Activated CD4-positive, alpha-beta T cell treated with anti-CD3 and anti-CD28 coated beads, Interleukin-2, amount 10 ng/mL, durations not matched to agents 7 days and 5 days (primary cell): ENCODE measurements at regions not wholly inside any gene's neighbourhood (a gene's known extent, or its start where the extent isn't known, plus 50 kb on each side); places are given as distances from the start of the nearest gene placed in this dataset.
"Not testable (repeated sequence)": the region's sequence is repeated elsewhere in the genome, so short reads cannot be mapped to it uniquely, and the experiment has no call there.

Experiments
- CTCF ChIA-PET: fragments of 350-600 bp; sonication (Branson Sonifier 250); formaldehyde crosslinking; loops from one replicate; lab custom pipeline; 2021; ENCODE audit warnings: antibody characterized with exemption; lab: Charles Lee
- POLR2A ChIA-PET: fragments of 350-600 bp; sonication (Branson Sonifier 250); formaldehyde crosslinking; loops from one replicate; lab custom pipeline; 2021; ENCODE audit warnings: antibody characterized with exemption; lab: Charles Lee
- DNase-seq: peaks from one replicate; pipeline ENCODE4 v3.0.0-alpha.2; 2020
- H3K27ac Mint-ChIP-seq: one replicate; pipeline ENCODE4 v1.8.0; 2021; ENCODE audit warnings: mild to moderate bottlenecking, moderate library complexity, mixed read lengths
- H3K27me3 Mint-ChIP-seq: one replicate; pipeline ENCODE4 v1.8.0; 2021; ENCODE audit warnings: mixed read lengths
- H3K36me3 Mint-ChIP-seq: one replicate; pipeline ENCODE4 v1.8.0; 2021; ENCODE audit warnings: low read depth, mixed read lengths
- H3K4me1 Mint-ChIP-seq: one replicate; pipeline ENCODE4 v1.8.0; 2021; ENCODE audit warnings: mixed read lengths
- H3K4me3 Mint-ChIP-seq: one replicate; pipeline ENCODE4 v1.8.0; 2021; ENCODE audit warnings: mild to moderate bottlenecking, moderate library complexity, mixed read lengths
- H3K9me3 Mint-ChIP-seq: one replicate; pipeline ENCODE4 v1.8.0; 2021; ENCODE audit warnings: mixed read lengths

GRCh38 chr4:11821772-11822430 lies 393.2 kb upstream of the HS3ST1 start:
- Mint-ChIP-seq H3K9me3 (no peaks in the 10 kb centered on the region), H3K4me3 (no peak overlapping the region), H3K27ac (no peak overlapping the region), H3K4me1 (no peaks in the 10 kb centered on the region), H3K27me3 (no peaks in the 10 kb centered on the region), H3K36me3 (no peaks in the 10 kb centered on the region)
- POLR2A ChIA-PET, result no interaction called here
- no peak for DNase-seq
- CTCF ChIA-PET, result no interaction called here

GRCh38 chr4:11817088-11817487 lies 388.4 kb upstream of the HS3ST1 start:
- Mint-ChIP-seq H3K27me3 (peaks cover 2% of the 10 kb centered on the region), H3K36me3 (no peaks in the 10 kb centered on the region), H3K9me3 (no peaks in the 10 kb centered on the region), H3K4me3 (no peak overlapping the region), H3K4me1 (no peaks in the 10 kb centered on the region), H3K27ac (no peak overlapping the region)
- no peak for DNase-seq
- CTCF ChIA-PET, result no interaction called here
- POLR2A ChIA-PET, result no interaction called here

- Mint-ChIP-seq H3K27me3 (peaks cover 2% of the 10 kb centered on the region), H3K9me3 (no peaks in the 10 kb centered on the region), H3K36me3 (no peaks in the 10 kb centered on the region), H3K4me1 (no peaks in the 10 kb centered on the region), H3K27ac (no peak overlapping the region), H3K4me3 (no peak overlapping the region)
- DNase-seq, result no peak
- POLR2A ChIA-PET, result no interaction called here
- CTCF ChIA-PET, result interaction anchor here (0.6 kb wide), 1 partner anchor 361 kb away, joined by 4 read pairs; no protein-coding TSS in a partner anchor
Observed at GRCh38 chr4:11814758-11815157, 386.1 kb upstream of the HS3ST1 start.

GRCh38 chr4:11813951-11814446 lies 385.3 kb upstream of the HS3ST1 start:
- Mint-ChIP-seq H3K9me3 (no peaks in the 10 kb centered on the region), H3K27me3 (peaks cover 2% of the 10 kb centered on the region), H3K27ac (no peak overlapping the region), H3K36me3 (no peaks in the 10 kb centered on the region), H3K4me3 (no peak overlapping the region), H3K4me1 (no peaks in the 10 kb centered on the region)
- DNase-seq, result no peak
- CTCF ChIA-PET, result no interaction called here
- POLR2A ChIA-PET, result no interaction called here

- H3K27me3 Mint-ChIP-seq, H3K9me3 Mint-ChIP-seq, H3K4me1 Mint-ChIP-seq, H3K27ac Mint-ChIP-seq, CTCF ChIA-PET, POLR2A ChIA-PET, H3K36me3 Mint-ChIP-seq, H3K4me3 Mint-ChIP-seq, DNase-seq: not testable (repeated sequence)
Observed at GRCh38 chr4:11811521-11811920, 382.8 kb upstream of the HS3ST1 start.

- Mint-ChIP-seq H3K36me3 (no peaks in the 10 kb centered on the region), H3K27ac (no peak overlapping the region), H3K9me3 (no peaks in the 10 kb centered on the region), H3K27me3 (peaks cover 1% of the 10 kb centered on the region), H3K4me1 (no peaks in the 10 kb centered on the region), H3K4me3 (no peak overlapping the region)
- POLR2A ChIA-PET, result no interaction called here
- CTCF ChIA-PET, result no interaction called here
- DNase-seq, result no peak
Observed at GRCh38 chr4:11805842-11806241, 377.1 kb upstream of the HS3ST1 start.

GRCh38 chr4:11801466-11802446 lies 373.1 kb upstream of the HS3ST1 start:
- DNase-seq, result no peak
- no peak overlapping the region for H3K27ac Mint-ChIP-seq
- H3K4me1 Mint-ChIP-seq, result no peaks in the 10 kb centered on the region
- CTCF ChIA-PET, result no interaction called here
- POLR2A ChIA-PET, result no interaction called here
- H3K9me3 Mint-ChIP-seq, result no peaks in the 10 kb centered on the region
- no peak overlapping the region for H3K4me3 Mint-ChIP-seq
- no peaks in the 10 kb centered on the region for H3K36me3 Mint-ChIP-seq
- H3K27me3 Mint-ChIP-seq, result peaks cover 1% of the 10 kb centered on the region

- Mint-ChIP-seq H3K4me3 (no peak overlapping the region), H3K27ac (no peak overlapping the region), H3K4me1 (no peaks in the 10 kb centered on the region), H3K36me3 (no peaks in the 10 kb centered on the region), H3K9me3 (no peaks in the 10 kb centered on the region), H3K27me3 (peaks cover 1% of the 10 kb centered on the region)
- ChIA-PET CTCF (no interaction called here), POLR2A (no interaction called here)
- DNase-seq, result no peak
Observed at GRCh38 chr4:11799196-11799595, 370.5 kb upstream of the HS3ST1 start.

GRCh38 chr4:11791797-11792196 lies 363.1 kb upstream of the HS3ST1 start:
- Mint-ChIP-seq H3K27me3 (no peaks in the 10 kb centered on the region), H3K9me3 (no peaks in the 10 kb centered on the region), H3K27ac (no peak overlapping the region), H3K4me3 (no peak overlapping the region), H3K36me3 (no peaks in the 10 kb centered on the region), H3K4me1 (no peaks in the 10 kb centered on the region)
- DNase-seq, result no peak
- POLR2A ChIA-PET, result no interaction called here
- CTCF ChIA-PET, result no interaction called here

GRCh38 chr4:11790230-11790629 lies 361.5 kb upstream of the HS3ST1 start:
- H3K9me3 Mint-ChIP-seq, result no peaks in the 10 kb centered on the region
- no peak overlapping the region for H3K27ac Mint-ChIP-seq
- H3K27me3 Mint-ChIP-seq, result no peaks in the 10 kb centered on the region
- H3K36me3 Mint-ChIP-seq, result no peaks in the 10 kb centered on the region
- CTCF ChIA-PET, result interaction anchor here (0.6 kb wide), 1 partner anchor 39 kb away, joined by 3 read pairs; no protein-coding TSS in a partner anchor
- H3K4me1 Mint-ChIP-seq, result no peaks in the 10 kb centered on the region
- DNase-seq, result no peak
- no peak overlapping the region for H3K4me3 Mint-ChIP-seq
- POLR2A ChIA-PET, result no interaction called here

GRCh38 chr4:11783588-11783987 lies 354.9 kb upstream of the HS3ST1 start:
- H3K4me3 Mint-ChIP-seq, result no peak overlapping the region
- CTCF ChIA-PET, result no interaction called here
- H3K9me3 Mint-ChIP-seq, result no peaks in the 10 kb centered on the region
- H3K4me1 Mint-ChIP-seq, result no peaks in the 10 kb centered on the region
- POLR2A ChIA-PET, result no interaction called here
- DNase-seq, result no peak
- H3K27ac Mint-ChIP-seq, result no peak overlapping the region
- H3K27me3 Mint-ChIP-seq, result no peaks in the 10 kb centered on the region
- no peaks in the 10 kb centered on the region for H3K36me3 Mint-ChIP-seq

- DNase-seq, result no peak
Observed at GRCh38 chr4:11782859-11783258, 354.2 kb upstream of the HS3ST1 start.

GRCh38 chr4:11777447-11777846 lies 348.8 kb upstream of the HS3ST1 start:
- Mint-ChIP-seq H3K4me3 (no peak overlapping the region), H3K4me1 (no peaks in the 10 kb centered on the region), H3K36me3 (no peaks in the 10 kb centered on the region), H3K27me3 (no peaks in the 10 kb centered on the region), H3K27ac (no peak overlapping the region), H3K9me3 (no peaks in the 10 kb centered on the region)
- CTCF ChIA-PET, result interaction anchor here (0.5 kb wide), 1 partner anchor 472 kb away, joined by 4 read pairs; no protein-coding TSS in a partner anchor
- POLR2A ChIA-PET, result no interaction called here
- DNase-seq, result no peak

More at GRCh38 chr4:11782859-11783258, 354.2 kb upstream of the HS3ST1 start:
- POLR2A ChIA-PET, result no interaction called here
- no peaks in the 10 kb centered on the region for H3K4me1 Mint-ChIP-seq
- no peak overlapping the region for H3K4me3 Mint-ChIP-seq
- no peak overlapping the region for H3K27ac Mint-ChIP-seq
- CTCF ChIA-PET, result interaction anchor here (0.5 kb wide), 1 partner anchor 49 kb away, joined by 4 read pairs; no protein-coding TSS in a partner anchor
- no peaks in the 10 kb centered on the region for H3K27me3 Mint-ChIP-seq
- no peaks in the 10 kb centered on the region for H3K36me3 Mint-ChIP-seq
- H3K9me3 Mint-ChIP-seq, result no peaks in the 10 kb centered on the region
